ENCODE measurements at regions not wholly inside any gene's neighbourhood (a gene's known extent, or its start where the extent isn't known, plus 50 kb on each side); places are given as distances from the start of the nearest gene placed in this dataset.
A peak's percentile ranks its signal among the peaks of the same experiment; 100 is the strongest.

- no peak for DNase-seq (ENCODE audit: low read depth in 2 of 2)
Measured at GRCh38 chr22:22802339-22802970, 85.2 kb upstream of the IGLL5 start.

GRCh38 chr22:22803285-22803853, 84.2 kb upstream of the IGLL5 start:
- DNase-seq (ENCODE audit: low read depth in 2 of 2): no peak

GRCh38 chr22:22810018-22810427, 77.6 kb upstream of the IGLL5 start:
- peak in 1 of 2 donors; percentile 39 for DNase-seq (ENCODE audit: low read depth in 2 of 2)

- DNase-seq (ENCODE audit: low read depth in 2 of 2): no peak
Measured at GRCh38 chr22:22810471-22810870, 77.1 kb upstream of the IGLL5 start.

- DNase-seq (ENCODE audit: low read depth in 2 of 2): no peak
Measured at GRCh38 chr22:22811016-22812009, 76.3 kb upstream of the IGLL5 start.

- DNase-seq (ENCODE audit: low read depth in 2 of 2): no peak
Measured at GRCh38 chr22:22812031-22812905, 75.3 kb upstream of the IGLL5 start.

GRCh38 chr22:22813126-22814075, 74.2 kb upstream of the IGLL5 start:
- DNase-seq (ENCODE audit: low read depth in 2 of 2): no peak

- no peak for DNase-seq (ENCODE audit: low read depth in 2 of 2)
Measured at GRCh38 chr22:22814666-22815396, 72.8 kb upstream of the IGLL5 start.

GRCh38 chr22:22815397-22816170, 72.0 kb upstream of the IGLL5 start:
- DNase-seq (ENCODE audit: low read depth in 2 of 2): no peak

- DNase-seq (ENCODE audit: low read depth in 2 of 2): no peak
Measured at GRCh38 chr22:22816171-22816514, 71.5 kb upstream of the IGLL5 start.

GRCh38 chr22:22816766-22817410, 70.7 kb upstream of the IGLL5 start:
- DNase-seq (ENCODE audit: low read depth in 2 of 2): no peak

- DNase-seq (ENCODE audit: low read depth in 2 of 2): no peak
Measured at GRCh38 chr22:22817468-22818201, 70.0 kb upstream of the IGLL5 start.

- DNase-seq (ENCODE audit: low read depth in 2 of 2): no peak
Measured at GRCh38 chr22:22818202-22818538, 69.4 kb upstream of the IGLL5 start.

GRCh38 chr22:22818861-22819855, 68.5 kb upstream of the IGLL5 start:
- no peak for DNase-seq (ENCODE audit: low read depth in 2 of 2)

- no peak for DNase-seq (ENCODE audit: low read depth in 2 of 2)
Measured at GRCh38 chr22:22820076-22820475, 67.5 kb upstream of the IGLL5 start.

GRCh38 chr22:22820626-22821025, 67.0 kb upstream of the IGLL5 start:
- no peak for DNase-seq (ENCODE audit: low read depth in 2 of 2)

GRCh38 chr22:22821340-22821739, 66.3 kb upstream of the IGLL5 start:
- DNase-seq (ENCODE audit: low read depth in 2 of 2): no peak

All from stimulated activated CD8-positive, alpha-beta memory T cell treated with anti-CD3 and anti-CD28 coated beads, Interleukin-7, amount 100 ng/mL, for 4 hours (primary cell).